BJ (cell line): ENCODE measurements at regions not wholly inside any gene's neighbourhood (a gene's known extent, or its start where the extent isn't known, plus 50 kb on each side); places are given as distances from the start of the nearest gene placed in this dataset.

ENCODE experiments used
- CTCF ChIA-PET: fragments of 350-600 bp; formaldehyde crosslinking; extraction: SDS; loops from one replicate; lab custom pipeline; 2021; ENCODE audit warnings: antibody characterized with exemption, inconsistent platforms; lab: Yijun Ruan, JAX
- POLR2A ChIA-PET: fragments of 300-600 bp; sonication (Branson Sonifier 250); formaldehyde crosslinking; extraction: SDS; loops from one replicate; lab custom pipeline; 2021; ENCODE audit warnings: antibody characterized with exemption; lab: Charles Lee
- DNase-seq: peaks from one replicate; pipeline ENCODE4 v3.0.0-alpha.2; 2011; ENCODE audit warnings: low read depth
- H3K27me3 ChIP-seq: 2 replicates; pipeline ENCODE4 v1.6.0; 2011; ENCODE audit warnings: low read length; ENCODE audit not compliant: control insufficient read depth, insufficient read depth
- H3K36me3 ChIP-seq: 2 replicates; pipeline ENCODE4 v1.5.1; 2011; ENCODE audit warnings: low read length; ENCODE audit not compliant: control insufficient read depth, insufficient read depth
- H3K4me3 ChIP-seq: 2 replicates; pipeline ENCODE4 v1.5.1; 2011; ENCODE audit warnings: low read depth, mild to moderate bottlenecking, control low read depth, low read length
- CTCF ChIP-seq: IDR thresholded peaks from 2 replicates; pipeline ENCODE4 v1.5.1; 2011; ENCODE audit warnings: low read depth, mild to moderate bottlenecking, control low read depth, inconsistent platforms, low read length, moderate library complexity; ENCODE audit not compliant: insufficient read depth

- DNase-seq: no peak
- Histone ChIP-seq H3K36me3 (no peaks in the 10 kb centered on the region), H3K4me3 (no peak overlapping the region), H3K27me3 (no peaks in the 10 kb centered on the region)
- no peak for TF ChIP-seq CTCF
- POLR2A ChIA-PET: no interaction called here
- CTCF ChIA-PET: no interaction called here
Measured at GRCh38 chr1:187773168-187773567, 944.4 kb downstream of the PLA2G4A start.

GRCh38 chr1:187787736-187788135, 959.0 kb downstream of the PLA2G4A start:
- Histone ChIP-seq H3K36me3 (no peaks in the 10 kb centered on the region), H3K4me3 (no peak overlapping the region), H3K27me3 (no peaks in the 10 kb centered on the region)
- DNase-seq: no peak
- ChIA-PET POLR2A (no interaction called here), CTCF (no interaction called here)
- no peak for TF ChIP-seq CTCF

- TF ChIP-seq CTCF: no peak
- ChIA-PET POLR2A (no interaction called here), CTCF (no interaction called here)
- Histone ChIP-seq H3K27me3 (no peaks in the 10 kb centered on the region), H3K36me3 (no peaks in the 10 kb centered on the region), H3K4me3 (no peak overlapping the region)
- DNase-seq: no peak
Measured at GRCh38 chr1:187788718-187789117, 960.0 kb downstream of the PLA2G4A start.

- no peak overlapping the region for H3K4me3 ChIP-seq
- POLR2A ChIA-PET: no interaction called here
- CTCF ChIA-PET: no interaction called here
- no peaks in the 10 kb centered on the region for H3K27me3 ChIP-seq
- DNase-seq: no peak
- TF ChIP-seq CTCF: no peak
- H3K36me3 ChIP-seq: no peaks in the 10 kb centered on the region
Measured at GRCh38 chr1:187790724-187791123, 962.0 kb downstream of the PLA2G4A start.

- ChIA-PET POLR2A (no interaction called here), CTCF (no interaction called here)
- no peak for TF ChIP-seq CTCF
- DNase-seq: no peak
- no peaks in the 10 kb centered on the region for H3K36me3 ChIP-seq
- H3K4me3 ChIP-seq: no peak overlapping the region
- no peaks in the 10 kb centered on the region for H3K27me3 ChIP-seq
Measured at GRCh38 chr1:187794561-187794960, 965.8 kb downstream of the PLA2G4A start.
